Stimulated activated CD4-positive, alpha-beta T cell treated with anti-CD3 and anti-CD28 coated beads, Interleukin-1b, Interleukin-23, amount 100 ng/mL, for 24 hours (primary cell): ENCODE measurements at regions not wholly inside any gene's neighbourhood (a gene's known extent, or its start where the extent isn't known, plus 50 kb on each side); places are given as distances from the start of the nearest gene placed in this dataset.
"Not testable (repeated sequence)": the region's sequence is repeated elsewhere in the genome, so short reads cannot be mapped to it uniquely, and the experiment has no call there.

Experiments
- DNase-seq, 4 experiments: peaks; one replicate each; pipeline ENCODE4 v3.0.0-alpha.2; 2020; ENCODE audit warnings: low read depth in 4 of 4, low spot score in 1 of 4

- DNase-seq, result no peak
Measured at GRCh38 chr9:88596376-88596775, 61.4 kb downstream of the NXNL2 start.

- no peak for DNase-seq
Measured at GRCh38 chr9:88604836-88605511, 70.0 kb downstream of the NXNL2 start.

GRCh38 chr9:88605512-88606362 is 70.8 kb downstream of the NXNL2 start:
- DNase-seq, result no peak

- no peak for DNase-seq
Measured at GRCh38 chr9:88614359-88614758, 79.4 kb downstream of the NXNL2 start.

- no peak for DNase-seq
Measured at GRCh38 chr9:88623698-88624097, 88.7 kb downstream of the NXNL2 start.

- no peak for DNase-seq
Measured at GRCh38 chr9:88628114-88628513, 93.1 kb downstream of the NXNL2 start.

GRCh38 chr9:88628811-88629210 is 93.8 kb downstream of the NXNL2 start:
- DNase-seq, result no peak

GRCh38 chr9:88630574-88630973 is 95.6 kb downstream of the NXNL2 start:
- DNase-seq, result not testable (repeated sequence)

- no peak for DNase-seq
Measured at GRCh38 chr9:88635151-88635550, 100.2 kb downstream of the NXNL2 start.

GRCh38 chr9:88641456-88642240 is 106.7 kb downstream of the NXNL2 start:
- no peak for DNase-seq

- DNase-seq, result no peak
Measured at GRCh38 chr9:88642336-88642735, 107.4 kb downstream of the NXNL2 start.

GRCh38 chr9:88643931-88644330 is 109.0 kb downstream of the NXNL2 start:
- no peak for DNase-seq

- DNase-seq, result no peak
Measured at GRCh38 chr9:88645172-88645878, 110.3 kb downstream of the NXNL2 start.

- no peak for DNase-seq
Measured at GRCh38 chr9:88645879-88646199, 110.9 kb downstream of the NXNL2 start.

- no peak for DNase-seq
Measured at GRCh38 chr9:88646539-88647300, 111.7 kb downstream of the NXNL2 start.

- no peak for DNase-seq
Measured at GRCh38 chr9:88651682-88652633, 117.0 kb downstream of the NXNL2 start.

GRCh38 chr9:88652876-88653275 is 117.9 kb downstream of the NXNL2 start:
- no peak for DNase-seq

GRCh38 chr9:88653406-88653805 is 118.4 kb downstream of the NXNL2 start:
- no peak for DNase-seq

- no peak for DNase-seq
Measured at GRCh38 chr9:88653911-88654310, 118.9 kb downstream of the NXNL2 start.
